Ovary (tissue), 3 donors: ENCODE measurements at regions not wholly inside any gene's neighbourhood (a gene's known extent, or its start where the extent isn't known, plus 50 kb on each side); places are given as distances from the start of the nearest gene placed in this dataset.

Experiments
- CTCF ChIP-seq, 3 donors: fragments of 450-650 bp in 2 of 3; fragments of 200-600 bp in 1 of 3; IDR thresholded peaks; one replicate each; pipeline versions ENCODE4 v1.5.1 to v1.8.0; 2016 to 2022; ENCODE audit warnings: antibody characterized with exemption in 3 of 3, mild to moderate bottlenecking in 1 of 3
- EP300 ChIP-seq: sonication (generic); formaldehyde crosslinking; IDR thresholded peaks from one replicate; pipeline ENCODE4 v1.6.1; 2017; ENCODE audit warnings: antibody characterized with exemption
- POLR2A ChIP-seq: fragments of 450-650 bp; IDR thresholded peaks from one replicate; pipeline ENCODE4 v1.6.1; 2017; ENCODE audit warnings: antibody characterized with exemption, mild to moderate bottlenecking, moderate library complexity
- donor health status: DM: no; HTN: no; CAD: no.

DNA sequence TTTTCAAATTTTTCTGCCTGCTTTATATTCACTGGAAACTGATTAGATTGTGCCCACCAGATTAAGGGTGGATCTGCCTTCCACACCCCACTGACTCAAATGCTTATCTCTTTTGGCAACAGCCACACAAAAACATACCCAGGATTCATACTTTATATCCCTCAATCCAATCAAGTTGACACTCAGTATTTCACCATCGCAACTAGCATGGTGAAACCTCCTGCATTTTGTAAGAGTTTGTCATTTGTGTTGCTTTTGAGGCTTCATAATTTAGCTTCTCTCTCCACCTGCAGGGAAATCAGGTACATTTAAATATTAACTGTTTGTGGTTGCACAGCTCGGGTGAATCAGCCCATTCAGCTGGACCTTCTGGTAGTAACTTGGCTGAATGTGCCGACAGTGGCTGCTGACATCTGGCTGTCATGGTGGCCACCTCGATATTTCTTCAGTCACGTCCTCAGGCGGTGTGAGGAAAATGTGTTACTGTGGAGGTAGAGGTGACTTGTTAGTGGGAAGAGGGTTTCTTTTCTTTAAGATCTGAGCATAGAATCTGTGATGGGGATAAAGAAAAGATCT lies 224.0 kb downstream of the PTBP2 start:
- TF ChIP-seq CTCF (IDR thresholded peaks at IDR 0.05) (no peak), POLR2A (no peak), EP300 (no peak)
